K562 (cell line): ENCODE measurements at regions not wholly inside any gene's neighbourhood (a gene's known extent, or its start where the extent isn't known, plus 50 kb on each side); places are given as distances from the start of the nearest gene placed in this dataset.

Experiments
- CHD4 ChIP-seq: fragments of 200-600 bp; sonication (generic); IDR thresholded peaks from 3 replicates; pipeline ENCODE4 v1.6.1; 2012; ENCODE audit warnings: low read depth, mild to moderate bottlenecking, mixed read lengths, low read length, inconsistent platforms; ENCODE audit not compliant: insufficient read depth, insufficient replicate concordance, poor library complexity, severe bottlenecking
- EZH2 ChIP-seq: IDR thresholded peaks from 2 replicates; pipeline ENCODE4 v1.6.1; 2012; ENCODE audit warnings: low read depth, mild to moderate bottlenecking, inconsistent platforms, low read length, borderline replicate concordance
- KDM5B ChIP-seq: fragments of 200-600 bp; sonication (generic); IDR thresholded peaks from 2 replicates; pipeline ENCODE4 v1.6.1; 2012; ENCODE audit warnings: low read depth, mild to moderate bottlenecking, moderate library complexity, low read length, control low read depth, inconsistent platforms; ENCODE audit not compliant: insufficient replicate concordance
- MAZ ChIP-seq, 2 experiments: fragments of 450-650 bp in 1 of 2; sonication (generic) in 1 of 2; formaldehyde crosslinking; IDR thresholded peaks in 1 of 2; conservative IDR thresholded peaks in 1 of 2; 2 replicates each; pipeline versions ENCODE4 v1.4.0 to v1.5.0; 2020; ENCODE audit warnings: mild to moderate bottlenecking in 1 of 2, missing genetic modification reagents in 1 of 2
- NFRKB ChIP-seq: fragments of 450-650 bp; IDR thresholded peaks from 2 replicates; pipeline ENCODE4 v1.6.1; 2016; ENCODE audit warnings: low read depth
- PHF20 ChIP-seq: fragments of 450-650 bp; IDR thresholded peaks from 2 replicates; pipeline ENCODE4 v1.6.1; 2018; ENCODE audit not compliant: partially characterized antibody
- TAF7 ChIP-seq: fragments of 450-650 bp; IDR thresholded peaks from 2 replicates; pipeline ENCODE4 v1.6.1; 2016; ENCODE audit warnings: missing genetic modification characterization, missing compliant biosample characterization
- ZNF184 ChIP-seq: sonication (generic); formaldehyde crosslinking; IDR thresholded peaks from 2 replicates; pipeline ENCODE4 v1.5.0; 2020; ENCODE audit warnings: missing genetic modification reagents
- TF ChIP-seq, protein P1 (sequence below): sonication (generic); formaldehyde crosslinking; IDR thresholded peaks from 2 replicates; pipeline ENCODE4 v1.9.0; 2022; ENCODE audit warnings: mild to moderate bottlenecking, missing genetic modification reagents
- TF ChIP-seq, protein P2 (sequence below), 3 experiments: IDR thresholded peaks in 2 of 3; conservative IDR thresholded peaks in 1 of 3; 2 replicates each; pipeline ENCODE4 v1.5.1; 2011 to 2012; ENCODE audit warnings: low read length in 3 of 3, mild to moderate bottlenecking in 3 of 3, control low read depth in 2 of 3, improper control_type of control experiment in 1 of 3, inconsistent platforms in 1 of 3, low read depth in 1 of 3, mixed read lengths in 1 of 3, moderate library complexity in 1 of 3; ENCODE audit not compliant: insufficient read depth in 2 of 3
- TF ChIP-seq, protein P3 (sequence below): sonication (generic); formaldehyde crosslinking; IDR thresholded peaks from 2 replicates; pipeline ENCODE4 v1.8.1; 2023; ENCODE audit warnings: mild to moderate bottlenecking, missing genetic modification reagents
- TF ChIP-seq, protein P4 (sequence below): sonication (generic); formaldehyde crosslinking; IDR thresholded peaks from 2 replicates; pipeline ENCODE4 v1.9.0; 2022; ENCODE audit warnings: mild to moderate bottlenecking, missing genetic modification reagents

DNA sequence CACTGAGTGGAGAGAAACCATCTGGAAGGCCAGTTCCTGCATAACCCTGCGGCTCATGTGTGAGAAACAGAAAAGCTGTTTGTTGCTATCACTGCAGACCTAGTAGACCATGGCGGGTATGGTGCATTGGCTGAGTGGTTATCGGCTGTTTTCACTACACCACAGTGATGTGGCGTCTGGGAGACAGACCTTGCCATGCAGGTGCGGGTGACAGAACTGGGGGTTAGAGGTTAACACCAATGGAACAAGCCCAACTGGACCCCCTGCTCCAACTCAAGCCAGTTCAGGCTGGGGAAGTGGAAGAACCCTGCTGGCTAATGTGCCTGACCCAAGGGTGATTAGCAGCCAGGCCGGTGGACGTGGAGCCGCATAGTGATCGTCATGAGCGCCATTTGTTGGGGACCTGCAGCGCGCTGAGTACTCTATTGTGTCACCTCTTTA is 91.9 kb downstream of the IRF8 start:
- TF ChIP-seq, protein P1, sequence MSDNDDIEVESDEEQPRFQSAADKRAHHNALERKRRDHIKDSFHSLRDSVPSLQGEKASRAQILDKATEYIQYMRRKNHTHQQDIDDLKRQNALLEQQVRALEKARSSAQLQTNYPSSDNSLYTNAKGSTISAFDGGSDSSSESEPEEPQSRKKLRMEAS (CRISPR knock-in tag): no peak
- TF ChIP-seq NFRKB (no peak), CHD4 (no peak), MAZ (CRISPR knock-in tag; conservative IDR thresholded peaks at IDR 0.05 in 1 of 2, IDR thresholded peaks at IDR 0.05 in 1 of 2) (no peak), PHF20 (no peak), TAF7 (tag) (no peak), EZH2 (no peak), KDM5B (no peak), ZNF184 (no peak)
- TF ChIP-seq, protein P2, sequence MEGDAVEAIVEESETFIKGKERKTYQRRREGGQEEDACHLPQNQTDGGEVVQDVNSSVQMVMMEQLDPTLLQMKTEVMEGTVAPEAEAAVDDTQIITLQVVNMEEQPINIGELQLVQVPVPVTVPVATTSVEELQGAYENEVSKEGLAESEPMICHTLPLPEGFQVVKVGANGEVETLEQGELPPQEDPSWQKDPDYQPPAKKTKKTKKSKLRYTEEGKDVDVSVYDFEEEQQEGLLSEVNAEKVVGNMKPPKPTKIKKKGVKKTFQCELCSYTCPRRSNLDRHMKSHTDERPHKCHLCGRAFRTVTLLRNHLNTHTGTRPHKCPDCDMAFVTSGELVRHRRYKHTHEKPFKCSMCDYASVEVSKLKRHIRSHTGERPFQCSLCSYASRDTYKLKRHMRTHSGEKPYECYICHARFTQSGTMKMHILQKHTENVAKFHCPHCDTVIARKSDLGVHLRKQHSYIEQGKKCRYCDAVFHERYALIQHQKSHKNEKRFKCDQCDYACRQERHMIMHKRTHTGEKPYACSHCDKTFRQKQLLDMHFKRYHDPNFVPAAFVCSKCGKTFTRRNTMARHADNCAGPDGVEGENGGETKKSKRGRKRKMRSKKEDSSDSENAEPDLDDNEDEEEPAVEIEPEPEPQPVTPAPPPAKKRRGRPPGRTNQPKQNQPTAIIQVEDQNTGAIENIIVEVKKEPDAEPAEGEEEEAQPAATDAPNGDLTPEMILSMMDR (IDR thresholded peaks at IDR 0.05 in 2 of 3, conservative IDR thresholded peaks at IDR 0.05 in 1 of 3; ENCODE audit: insufficient read depth in 2 of 3, low read depth in 1 of 3, low read length in 3 of 3): no peak
- TF ChIP-seq, protein P3, sequence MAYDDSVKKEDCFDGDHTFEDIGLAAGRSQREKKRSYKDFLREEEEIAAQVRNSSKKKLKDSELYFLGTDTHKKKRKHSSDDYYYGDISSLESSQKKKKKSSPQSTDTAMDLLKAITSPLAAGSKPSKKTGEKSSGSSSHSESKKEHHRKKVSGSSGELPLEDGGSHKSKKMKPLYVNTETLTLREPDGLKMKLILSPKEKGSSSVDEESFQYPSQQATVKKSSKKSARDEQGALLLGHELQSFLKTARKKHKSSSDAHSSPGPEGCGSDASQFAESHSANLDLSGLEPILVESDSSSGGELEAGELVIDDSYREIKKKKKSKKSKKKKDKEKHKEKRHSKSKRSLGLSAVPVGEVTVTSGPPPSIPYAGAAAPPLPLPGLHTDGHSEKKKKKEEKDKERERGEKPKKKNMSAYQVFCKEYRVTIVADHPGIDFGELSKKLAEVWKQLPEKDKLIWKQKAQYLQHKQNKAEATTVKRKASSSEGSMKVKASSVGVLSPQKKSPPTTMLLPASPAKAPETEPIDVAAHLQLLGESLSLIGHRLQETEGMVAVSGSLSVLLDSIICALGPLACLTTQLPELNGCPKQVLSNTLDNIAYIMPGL: no peak
- TF ChIP-seq, protein P4, sequence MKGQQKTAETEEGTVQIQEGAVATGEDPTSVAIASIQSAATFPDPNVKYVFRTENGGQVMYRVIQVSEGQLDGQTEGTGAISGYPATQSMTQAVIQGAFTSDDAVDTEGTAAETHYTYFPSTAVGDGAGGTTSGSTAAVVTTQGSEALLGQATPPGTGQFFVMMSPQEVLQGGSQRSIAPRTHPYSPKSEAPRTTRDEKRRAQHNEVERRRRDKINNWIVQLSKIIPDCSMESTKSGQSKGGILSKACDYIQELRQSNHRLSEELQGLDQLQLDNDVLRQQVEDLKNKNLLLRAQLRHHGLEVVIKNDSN: no peak
